Activated CD8-positive, alpha-beta memory T cell treated with anti-CD3 and anti-CD28 coated beads for 1 hour (primary cell): ENCODE measurements at regions not wholly inside any gene's neighbourhood (a gene's known extent, or its start where the extent isn't known, plus 50 kb on each side); places are given as distances from the start of the nearest gene placed in this dataset.

Experiments
- DNase-seq, 2 donors: peaks; one replicate each; pipeline ENCODE4 v3.0.0-alpha.2; 2020; ENCODE audit warnings: low read depth in 1 of 2; ENCODE audit errors: extremely low read depth in 1 of 2

DNA sequence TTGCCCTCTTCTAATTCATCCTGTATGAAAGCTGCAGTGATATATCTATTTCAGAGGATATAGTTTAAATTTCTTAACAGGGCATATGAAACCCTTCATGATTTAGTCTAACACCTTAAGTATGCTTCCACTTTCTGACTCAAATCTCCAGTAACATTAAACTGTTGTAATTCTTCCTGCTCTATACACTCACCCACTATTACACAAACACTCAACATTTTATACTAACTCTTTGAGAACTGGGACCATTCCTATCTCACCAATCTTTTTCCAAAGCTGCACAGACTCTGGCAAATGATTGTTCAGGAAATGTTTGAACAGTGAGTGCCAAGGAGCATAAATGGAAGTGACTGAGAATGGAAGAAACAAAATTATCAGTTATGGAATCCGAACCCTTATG is 560.4 kb upstream of the DPPA4 start:
- DNase-seq: no peak

DNA sequence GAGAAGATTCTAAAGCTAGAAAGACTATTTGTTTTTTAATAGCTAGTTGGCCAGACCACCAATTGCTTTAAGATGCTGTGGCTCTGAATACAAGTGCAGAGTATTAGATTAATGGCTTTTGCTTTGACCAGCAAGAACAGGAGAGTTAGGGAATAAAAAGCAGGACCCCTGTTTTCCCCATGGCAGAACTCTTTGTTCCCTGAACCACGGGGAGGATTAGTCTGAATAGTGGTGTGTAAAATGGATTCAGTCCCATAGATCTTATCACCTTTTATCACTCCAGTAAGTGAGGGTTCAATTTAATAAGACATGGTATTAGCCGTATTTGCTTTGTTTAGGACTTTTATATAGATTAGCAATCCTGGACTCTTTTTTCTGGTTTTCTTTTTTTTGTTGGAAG is 562.6 kb upstream of the DPPA4 start:
- DNase-seq: no peak

DNA sequence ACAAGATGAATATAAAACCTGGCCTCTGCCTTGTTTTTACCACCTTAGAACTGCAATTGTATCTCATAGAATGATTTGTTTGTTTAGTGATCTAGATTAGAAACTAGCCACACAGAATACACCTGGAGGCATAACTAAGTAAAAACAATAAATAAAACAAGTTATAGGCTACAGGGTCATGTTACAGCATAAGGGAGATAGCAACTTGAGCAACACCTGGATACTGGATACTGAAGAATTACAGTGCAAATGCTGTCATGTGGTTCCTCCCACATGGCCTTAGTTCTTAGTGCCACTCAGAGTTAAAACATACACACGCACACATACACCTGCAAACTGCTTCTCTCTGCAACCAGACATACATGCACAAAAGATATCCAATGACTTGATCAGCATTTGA is 563.4 kb upstream of the DPPA4 start:
- DNase-seq: no peak

DNA sequence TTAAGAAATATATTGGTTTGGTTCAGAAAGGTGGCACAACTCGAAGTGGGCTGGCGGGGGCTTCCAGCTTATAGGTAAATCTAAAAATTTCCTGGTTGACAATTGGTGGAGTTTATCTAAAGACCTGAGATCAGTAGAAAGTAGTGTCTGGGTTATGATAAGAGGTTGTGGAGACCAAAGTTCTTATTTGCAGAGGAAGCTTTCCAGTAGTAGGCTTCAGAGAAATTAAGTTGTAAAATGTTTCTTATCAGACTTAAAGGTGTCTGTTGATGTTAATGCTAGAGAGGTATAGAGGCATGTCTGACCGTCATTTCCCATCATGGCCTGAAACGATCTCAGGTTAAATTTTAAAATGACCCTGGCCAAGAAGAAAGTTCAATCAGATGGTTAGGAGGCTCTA is 565.2 kb upstream of the DPPA4 start:
- DNase-seq: no peak

DNA sequence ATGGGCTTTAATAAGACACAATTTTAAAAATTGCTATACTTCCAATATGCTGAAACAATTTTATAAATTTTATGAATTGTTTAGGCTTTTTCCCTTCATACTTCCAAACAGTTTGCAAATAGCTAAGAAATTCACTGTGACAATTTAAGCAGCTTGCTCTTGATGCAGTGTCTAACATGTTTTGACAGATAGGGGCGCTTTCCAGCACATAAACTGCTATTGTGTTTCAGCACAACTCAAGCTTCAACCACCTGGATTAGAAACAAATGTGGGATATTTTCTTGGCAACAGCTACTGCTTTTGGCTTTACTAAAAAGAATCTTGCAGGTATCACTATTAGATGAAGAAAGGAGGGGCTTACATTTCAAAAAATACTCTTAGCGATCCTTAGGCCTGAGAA is 565.8 kb upstream of the DPPA4 start:
- DNase-seq: no peak

DNA sequence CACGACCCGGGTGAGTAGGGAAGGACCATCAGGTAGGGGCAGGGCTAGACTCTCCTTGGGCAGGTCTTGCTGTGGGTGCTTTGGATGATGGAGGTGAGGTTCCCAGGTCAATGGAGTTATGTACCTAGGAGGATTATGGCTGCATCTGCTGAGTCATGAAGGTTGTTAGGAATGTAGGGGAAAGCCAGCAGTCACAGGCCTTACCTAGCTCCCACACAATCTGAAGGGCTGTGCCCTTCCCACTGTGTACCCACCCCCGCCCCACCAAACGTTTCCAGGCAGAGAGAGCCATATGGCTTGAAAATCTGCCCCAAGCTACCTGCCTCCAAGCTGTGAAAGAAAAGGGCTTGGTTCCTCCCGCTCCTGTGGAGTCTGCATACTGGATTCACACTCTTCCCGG is 573.4 kb upstream of the DPPA4 start:
- no peak for DNase-seq

DNA sequence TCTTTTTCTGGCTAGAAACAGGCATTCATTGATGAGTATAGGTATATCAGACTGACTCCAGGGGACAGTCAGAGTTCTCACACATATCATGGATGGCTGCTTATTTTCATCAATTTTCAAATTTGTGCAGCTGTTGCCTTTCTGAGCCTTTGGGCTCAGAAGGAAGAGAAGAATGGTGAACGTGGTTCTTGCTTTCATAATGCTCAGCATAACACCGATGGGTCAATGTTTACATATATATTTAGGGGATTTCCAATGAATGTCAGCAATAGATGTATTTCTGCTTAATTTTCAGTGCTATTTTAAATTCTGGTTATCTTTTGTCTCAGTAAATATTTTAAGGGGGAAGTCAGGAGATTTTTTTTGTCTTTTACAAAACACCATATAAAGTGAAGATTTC is 581.4 kb upstream of the DPPA4 start:
- DNase-seq: no peak

DNA sequence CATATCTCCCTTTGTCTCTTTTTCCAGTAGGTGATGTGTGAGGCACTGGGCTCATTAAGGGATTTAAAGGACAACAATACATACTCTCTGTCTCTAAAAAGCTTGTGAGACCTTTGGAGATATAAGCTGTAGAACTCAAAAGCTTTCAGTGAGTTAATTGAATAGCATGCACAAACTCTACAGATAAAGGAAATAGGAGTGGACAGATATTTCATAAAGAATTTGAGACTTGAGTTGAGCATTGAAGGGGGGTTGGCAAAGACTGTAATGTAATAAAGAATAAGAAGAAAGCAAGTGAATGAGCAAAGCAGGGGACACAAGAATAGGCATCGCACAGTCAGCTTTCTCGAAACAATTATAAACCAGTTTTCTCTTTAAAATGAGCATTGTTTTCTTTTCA is 583.4 kb upstream of the DPPA4 start:
- DNase-seq: no peak

DNA sequence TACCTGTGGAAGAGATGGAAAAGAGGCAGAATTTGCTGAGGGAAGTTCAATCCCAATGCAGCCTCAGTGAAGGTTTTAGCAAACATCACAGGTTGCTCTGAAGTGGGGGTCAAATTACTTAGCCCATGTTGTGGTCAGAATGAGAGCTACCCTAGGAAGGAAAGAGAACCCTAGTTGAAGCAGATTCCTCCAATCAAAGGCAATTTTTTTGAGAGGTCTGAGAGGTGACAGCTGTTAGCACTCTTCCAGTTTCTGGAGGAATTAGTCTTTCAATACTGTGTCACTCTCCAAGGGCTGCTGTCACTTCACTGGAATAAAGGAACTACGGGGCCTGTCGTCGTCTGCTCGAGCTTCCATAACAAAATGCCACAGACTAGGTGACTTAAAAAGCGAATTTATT is 584.2 kb upstream of the DPPA4 start:
- no peak for DNase-seq

DNA sequence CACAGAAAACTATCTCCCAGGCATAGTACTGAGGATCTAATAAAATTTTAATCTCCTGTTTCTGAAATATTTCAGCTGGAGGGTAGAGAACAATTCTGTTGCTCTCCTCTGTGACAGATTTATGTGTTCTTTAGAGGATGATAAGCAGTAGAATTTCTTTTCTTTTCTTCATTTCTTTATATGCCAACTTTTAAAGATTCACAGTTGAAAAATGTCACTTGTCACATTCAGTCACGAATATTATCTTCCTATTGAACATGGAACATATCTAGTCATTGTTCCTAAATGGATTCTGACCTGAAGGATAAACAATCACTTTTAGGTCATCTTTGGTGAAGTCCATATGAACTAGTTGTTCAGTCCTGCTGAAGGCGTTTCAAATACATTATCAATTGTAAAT is 585.5 kb upstream of the DPPA4 start:
- DNase-seq: no peak

DNA sequence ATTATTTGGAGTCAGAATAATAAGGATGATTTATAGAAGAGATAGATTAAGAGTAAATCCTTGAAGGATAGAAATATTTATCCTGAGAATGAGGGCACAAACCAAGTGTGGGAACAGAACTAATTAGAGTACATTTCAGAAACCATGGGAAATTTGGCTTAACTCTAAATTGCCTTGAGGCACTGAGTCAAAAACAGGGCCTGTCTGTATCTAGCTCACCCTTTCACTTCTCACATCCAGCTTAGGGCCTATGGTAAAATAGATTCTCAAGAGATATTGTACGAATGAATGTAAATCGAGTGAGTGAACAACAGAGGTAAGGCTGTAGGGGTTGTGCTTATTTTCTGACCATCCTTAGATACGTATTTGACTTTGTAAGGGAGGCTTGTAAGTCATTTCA is 586.1 kb upstream of the DPPA4 start:
- DNase-seq: no peak

DNA sequence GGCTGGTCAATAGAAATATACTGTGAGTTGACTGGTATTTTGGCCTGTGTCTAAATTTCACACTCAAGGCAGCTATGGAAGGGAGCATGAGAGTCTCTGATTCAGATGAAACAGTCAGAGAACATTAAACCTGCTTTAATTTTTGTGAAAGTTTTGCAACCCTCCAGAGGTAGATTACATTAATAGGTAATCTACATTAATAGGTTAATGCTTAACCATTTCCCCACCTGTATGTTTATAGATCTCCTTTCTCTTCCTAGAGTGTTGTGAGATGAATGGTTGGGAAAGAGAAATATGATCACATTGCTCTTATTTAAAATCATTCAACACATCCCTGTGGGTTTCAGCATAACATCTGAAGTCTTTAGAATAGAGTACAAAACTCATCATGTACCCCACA is 586.9 kb upstream of the DPPA4 start:
- DNase-seq: no peak

DNA sequence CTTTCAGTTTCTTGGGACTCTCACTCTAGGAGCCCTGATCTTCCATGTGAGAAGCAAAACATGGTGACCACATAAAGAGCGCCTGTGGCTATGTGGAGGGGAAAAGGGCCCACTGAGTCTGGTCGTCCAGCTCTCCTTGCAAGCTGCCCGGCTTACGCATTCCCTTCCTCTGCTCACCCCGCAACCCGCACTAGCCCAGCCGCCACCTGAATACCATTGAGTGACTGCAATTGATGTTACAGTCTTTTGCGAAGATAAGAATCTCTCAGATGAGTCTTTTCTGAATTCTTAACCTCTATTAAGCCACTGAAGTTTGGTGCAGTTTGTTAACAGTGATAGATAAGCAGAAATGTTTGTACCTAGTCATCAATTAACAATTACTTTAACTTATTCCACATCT is 589.0 kb upstream of the DPPA4 start:
- no peak for DNase-seq

DNA sequence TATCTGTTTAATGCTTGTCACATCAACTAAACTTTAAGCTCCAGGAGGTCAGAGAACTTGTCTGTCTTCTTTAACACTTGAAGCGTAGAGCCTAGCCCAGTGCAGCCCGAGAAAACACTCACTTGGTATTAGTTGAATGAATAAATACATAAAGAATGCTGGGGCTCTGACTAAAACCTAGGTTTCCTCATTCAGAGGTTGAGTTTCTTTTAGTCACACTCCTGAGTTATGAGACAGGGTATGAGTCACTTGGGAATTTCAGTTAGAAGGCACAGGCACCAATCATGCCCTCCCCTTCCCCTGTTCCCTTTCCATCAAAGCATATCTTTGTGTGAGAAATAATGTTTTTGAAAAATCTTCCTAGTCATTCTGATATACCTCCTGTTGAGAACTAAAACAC is 589.8 kb upstream of the DPPA4 start:
- no peak for DNase-seq

DNA sequence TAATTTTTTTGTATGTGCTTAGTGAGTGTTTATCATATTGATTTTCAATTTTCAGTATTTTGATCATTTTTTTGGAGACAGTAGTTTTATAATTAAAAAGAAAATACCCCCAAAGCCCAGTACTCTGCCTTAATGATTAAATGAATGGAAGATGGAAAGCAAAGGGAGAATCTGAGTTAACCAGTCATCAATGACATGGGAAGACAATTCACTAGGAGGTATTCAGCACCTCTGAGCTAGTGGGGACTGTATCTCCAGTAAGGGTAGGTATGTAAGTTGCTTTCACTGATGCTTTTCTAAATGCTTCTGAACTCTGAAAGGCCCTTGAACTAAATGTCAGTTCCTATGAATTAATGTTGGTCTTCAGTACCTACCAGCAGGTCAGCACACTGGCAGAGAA is 590.4 kb upstream of the DPPA4 start:
- no peak for DNase-seq

DNA sequence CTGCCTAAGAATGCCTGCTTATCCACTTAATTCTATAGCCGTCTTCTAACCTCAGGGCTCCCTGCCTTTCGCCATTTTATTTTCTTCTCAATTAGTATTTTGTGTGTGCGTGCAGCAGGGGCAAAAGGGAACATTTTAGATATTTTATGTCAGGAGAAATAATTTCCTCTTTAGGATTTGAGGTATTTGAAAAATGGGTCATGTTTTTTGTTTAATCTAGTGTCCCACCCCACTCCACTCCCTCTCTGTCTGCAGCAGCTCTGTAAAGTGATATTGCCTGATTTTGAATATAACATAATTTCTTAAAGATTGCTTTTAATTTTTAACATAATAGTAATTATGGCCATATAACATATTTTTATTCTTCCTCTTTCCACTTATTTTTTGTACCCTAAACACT is 593.2 kb upstream of the DPPA4 start:
- DNase-seq: no peak

DNA sequence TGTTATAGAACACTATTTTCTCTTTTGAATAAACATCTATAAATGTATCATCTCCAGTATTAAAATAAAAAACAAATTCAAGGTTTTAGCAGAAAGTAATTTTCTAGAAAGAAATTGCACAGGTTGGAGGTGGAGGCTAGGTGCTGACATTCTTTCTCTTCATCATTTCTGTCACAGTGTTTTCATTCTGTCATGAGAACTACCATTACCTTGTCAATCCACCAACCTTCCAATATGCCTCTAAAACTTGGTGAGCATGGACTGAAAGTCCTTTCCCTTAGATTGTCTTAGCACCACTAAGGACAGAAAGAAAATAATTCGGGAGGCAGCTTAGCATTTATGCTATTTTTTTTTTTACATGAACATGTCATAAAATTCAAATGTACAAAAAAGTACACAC is 596.2 kb upstream of the DPPA4 start:
- DNase-seq: no peak

DNA sequence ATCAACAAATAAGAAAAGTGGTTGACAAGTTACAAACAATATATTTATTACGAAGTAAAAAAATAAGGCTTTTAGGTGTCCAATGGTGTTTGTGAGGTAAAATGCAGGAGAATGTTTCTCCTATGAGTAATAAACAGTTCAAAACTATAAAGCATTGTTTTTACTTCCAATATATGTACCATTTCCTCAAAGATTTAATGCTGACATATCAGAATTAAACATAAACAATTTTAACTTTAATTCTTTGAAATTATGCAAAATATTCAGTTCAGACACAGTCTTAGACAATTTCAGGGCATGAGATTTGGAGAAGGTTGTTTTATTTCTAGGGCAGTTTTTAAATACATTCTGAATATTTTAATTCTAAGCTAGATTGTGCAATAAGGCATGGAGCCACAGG is 602.5 kb upstream of the DPPA4 start:
- DNase-seq: no peak

DNA sequence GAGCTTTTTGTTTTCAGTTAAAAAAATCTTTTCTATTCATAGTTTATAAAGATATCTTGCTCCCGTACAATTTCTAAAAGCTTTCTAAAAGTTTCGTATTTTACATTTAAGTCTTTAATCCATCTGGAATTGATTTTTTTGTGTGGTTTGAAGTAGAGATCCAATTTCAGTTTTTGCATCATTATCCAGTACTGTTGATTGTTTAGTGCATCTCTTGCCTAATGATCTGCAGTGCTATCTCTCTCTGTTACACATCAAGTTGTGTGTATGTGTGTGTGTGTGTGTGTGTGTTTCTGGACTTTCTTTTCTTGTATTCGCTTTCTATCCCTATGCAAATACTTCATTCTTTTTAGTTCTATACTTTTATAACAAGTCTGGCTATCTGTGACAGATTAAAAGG is 605.8 kb upstream of the DPPA4 start:
- no peak for DNase-seq

DNA sequence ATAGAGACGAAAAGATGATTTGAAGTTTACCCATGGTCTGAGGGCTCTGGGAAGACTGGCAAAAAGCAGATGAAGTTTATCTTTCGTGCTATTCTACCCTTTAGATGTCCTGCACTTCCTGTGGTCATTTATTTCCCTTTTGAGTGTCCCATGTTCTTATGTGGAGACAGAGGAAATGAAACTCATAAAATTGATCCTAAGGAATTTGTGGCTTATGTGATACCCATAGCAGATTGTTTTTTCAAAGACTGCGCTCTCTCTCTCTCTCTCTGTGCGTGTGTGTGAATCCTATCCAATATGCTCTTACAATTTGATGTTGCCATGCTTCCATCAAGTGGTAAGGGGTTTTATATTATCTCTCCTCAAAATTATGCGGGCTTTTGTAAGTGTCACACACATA is 607.5 kb upstream of the DPPA4 start:
- DNase-seq: no peak

DNA sequence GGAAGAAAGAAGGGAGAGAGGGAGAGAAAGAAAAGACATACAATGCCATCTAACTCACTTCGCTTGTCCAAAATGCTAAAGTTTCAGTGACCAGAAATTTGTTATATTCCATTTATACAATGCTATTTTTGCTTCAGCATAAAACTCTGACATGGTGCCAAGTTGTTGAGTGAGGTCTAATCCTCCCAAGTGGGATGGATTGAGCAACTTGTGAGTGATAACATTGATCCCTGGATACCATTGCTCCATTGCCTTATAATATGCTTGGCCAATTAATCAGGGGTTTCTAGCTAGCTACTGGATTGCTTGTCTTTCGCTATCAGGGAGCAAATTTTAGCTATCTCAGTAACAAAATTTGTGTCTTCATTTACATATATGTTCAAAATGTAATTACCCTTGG is 615.6 kb upstream of the DPPA4 start:
- no peak for DNase-seq

DNA sequence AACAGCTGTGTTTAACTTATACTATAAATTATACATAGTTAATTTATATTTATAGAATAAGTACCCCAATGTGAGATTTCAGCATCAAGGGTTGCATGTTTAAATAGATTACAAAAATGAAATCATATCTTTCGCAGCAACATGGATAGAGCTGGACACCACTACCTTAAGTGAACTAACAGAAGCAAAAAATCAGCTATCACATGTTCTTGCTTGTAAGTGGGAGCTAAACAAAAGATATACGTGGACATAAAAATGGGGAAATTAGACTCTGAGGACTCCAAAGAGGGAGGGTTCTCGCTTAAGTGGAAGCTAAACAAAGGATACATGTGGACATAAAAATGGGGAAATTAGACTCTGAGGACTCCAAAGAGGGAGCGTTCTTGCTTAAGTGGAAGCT is 626.5 kb upstream of the DPPA4 start:
- no peak for DNase-seq

DNA sequence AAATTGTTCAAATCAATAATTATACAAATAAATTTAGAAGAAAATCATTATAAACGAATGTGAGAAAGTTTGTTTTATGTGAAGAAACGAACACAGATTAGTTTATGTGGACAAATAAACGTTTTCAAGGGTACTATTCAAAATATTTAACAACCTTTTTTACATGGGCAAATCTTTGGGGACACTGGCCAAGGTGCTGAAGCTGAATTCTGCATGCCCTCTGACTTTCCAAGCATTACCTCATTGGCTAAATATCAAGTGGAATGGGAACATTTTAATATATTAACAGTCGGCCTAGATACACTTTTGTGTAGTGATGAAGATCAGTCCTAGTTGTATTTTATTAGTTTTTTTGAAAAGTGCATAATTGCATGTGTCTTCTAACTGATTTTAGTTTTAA is 636.4 kb upstream of the DPPA4 start:
- no peak for DNase-seq

DNA sequence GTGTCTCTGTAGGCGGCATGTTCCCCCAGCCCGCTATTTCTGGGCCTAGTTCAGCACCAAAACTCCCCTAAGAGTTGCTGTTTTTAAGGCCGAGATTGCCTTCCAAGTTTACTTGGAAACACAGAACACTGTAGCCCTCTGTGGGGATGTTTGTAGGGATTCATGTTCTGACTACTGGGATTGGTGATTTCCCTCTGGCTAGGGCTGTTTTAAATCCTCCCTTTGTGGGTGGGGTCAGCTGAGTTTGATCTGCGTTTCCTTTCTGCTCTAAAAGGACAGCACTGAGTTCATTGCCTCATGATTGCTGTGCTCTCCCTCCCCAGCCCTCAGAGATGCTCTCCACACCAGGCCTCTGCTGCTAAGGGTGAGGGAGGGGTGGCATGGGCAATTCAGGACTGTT is 640.6 kb upstream of the DPPA4 start:
- DNase-seq: no peak
